CD4-positive, alpha-beta T cell (primary cell): ENCODE measurements at regions not wholly inside any gene's neighbourhood (a gene's known extent, or its start where the extent isn't known, plus 50 kb on each side); places are given as distances from the start of the nearest gene placed in this dataset.

Source experiments
- ATAC-seq: fragments of 200-7000 bp; cut with Tn5 transposase; one replicate; pipeline ENCODE4 v1.10.0; 2022; ENCODE audit warnings: mild to moderate bottlenecking; ENCODE audit not compliant: poor library complexity
- CTCF ChIA-PET: fragments of 350-600 bp; sonication (Branson Sonifier 250); formaldehyde crosslinking; loops from one replicate; lab custom pipeline; 2021; ENCODE audit warnings: antibody characterized with exemption, inconsistent platforms; lab: Charles Lee
- POLR2A ChIA-PET: fragments of 350-600 bp; sonication (Branson Sonifier 250); formaldehyde crosslinking; loops from one replicate; lab custom pipeline; 2021; ENCODE audit warnings: antibody characterized with exemption, inconsistent platforms; lab: Charles Lee
- DNase-seq, 14 experiments: peaks; one replicate each; pipeline ENCODE4 v3.0.0-alpha.2; 2013 to 2020; ENCODE audit warnings: mixed read lengths in 2 of 14
- H3K27ac ChIP-seq, 2 donors: one replicate each; pipeline versions ENCODE4 v1.5.1 to v1.7.0; 2013; ENCODE audit warnings: low read length in 2 of 2, low read depth in 1 of 2, mild to moderate bottlenecking in 1 of 2
- H3K27me3 ChIP-seq, 2 experiments: 1 replicate in 1 of 2; 2 replicates in 1 of 2; pipeline versions ENCODE4 v1.6.1 to v1.7.0; 2013; ENCODE audit warnings: low read length in 2 of 2, control low read depth in 1 of 2, mild to moderate bottlenecking in 1 of 2, moderate library complexity in 1 of 2; ENCODE audit not compliant: insufficient read depth in 2 of 2, control insufficient read depth in 1 of 2
- H3K36me3 ChIP-seq: one replicate; pipeline ENCODE4 v1.6.1; 2013; ENCODE audit warnings: low read length, control low read depth; ENCODE audit not compliant: insufficient read depth
- H3K4me1 ChIP-seq: one replicate; pipeline ENCODE4 v1.6.1; 2013; ENCODE audit warnings: low read length, control low read depth; ENCODE audit not compliant: insufficient read depth
- H3K4me3 ChIP-seq: one replicate; pipeline ENCODE4 v1.5.1; 2013; ENCODE audit warnings: mild to moderate bottlenecking, low read length, moderate library complexity
- H3K9me3 ChIP-seq, 2 experiments: 1 replicate in 1 of 2; 2 replicates in 1 of 2; pipeline versions ENCODE4 v1.6.1 to v1.7.0; 2013; ENCODE audit warnings: low read length in 2 of 2, mild to moderate bottlenecking in 2 of 2, control low read depth in 1 of 2, moderate library complexity in 1 of 2; ENCODE audit not compliant: control insufficient read depth in 1 of 2, insufficient read depth in 1 of 2
- H3K27ac Mint-ChIP-seq: one replicate; pipeline ENCODE4 v1.8.0; 2020; ENCODE audit warnings: mixed read lengths
- H3K27me3 Mint-ChIP-seq: one replicate; pipeline ENCODE4 v1.8.0; 2021; ENCODE audit warnings: mixed read lengths
- H3K36me3 Mint-ChIP-seq: one replicate; pipeline ENCODE4 v1.8.0; 2021; ENCODE audit warnings: low read depth, mixed read lengths
- H3K4me1 Mint-ChIP-seq: one replicate; pipeline ENCODE4 v1.8.0; 2021; ENCODE audit warnings: low read depth, mixed read lengths
- H3K4me3 Mint-ChIP-seq: one replicate; pipeline ENCODE4 v1.8.0; 2020; ENCODE audit warnings: mild to moderate bottlenecking, mixed read lengths
- H3K9me3 Mint-ChIP-seq: one replicate; pipeline ENCODE4 v1.8.0; 2020; ENCODE audit warnings: mixed read lengths
- CTCF ChIP-seq: fragments of 200-600 bp; IDR thresholded peaks from one replicate; pipeline ENCODE4 v1.8.0; 2022; ENCODE audit warnings: antibody characterized with exemption, mild to moderate bottlenecking
- intact Hi-C, 2 experiments: fragments of 100-400 bp; cut with DNase I in 1 of 2; cut with micrococcal nuclease in 1 of 2; formaldehyde crosslinking; loops; one replicate each; pipeline versions ENCODE4 v1.15.1 to v1.9.0; 2023 to 2025; cut with DNase I, micrococcal nuclease

- ChIA-PET CTCF (no interaction called here), POLR2A (no interaction called here)
- H3K36me3 Mint-ChIP-seq: no peaks in the 10 kb centered on the region
- no peak overlapping the region for H3K4me3 ChIP-seq
- no peak for TF ChIP-seq CTCF
- no peak overlapping the region for H3K27ac Mint-ChIP-seq
- H3K9me3 Mint-ChIP-seq: peaks cover 15% of the 10 kb centered on the region
- H3K27me3 ChIP-seq: no peaks in the 10 kb centered on the region
- H3K36me3 ChIP-seq: no peaks in the 10 kb centered on the region
- H3K27me3 Mint-ChIP-seq: no peaks in the 10 kb centered on the region
- no peaks in the 10 kb centered on the region for H3K4me1 Mint-ChIP-seq
- intact Hi-C loops: no loop called here
- H3K27ac ChIP-seq: no peak overlapping the region
- H3K9me3 ChIP-seq: no peaks in the 10 kb centered on the region
- DNase-seq (no peak), ATAC-seq (no peak)
- no peaks in the 10 kb centered on the region for H3K4me1 ChIP-seq
- no peak overlapping the region for H3K4me3 Mint-ChIP-seq
These were observed 332.0 kb downstream of the HAO1 start for GRCh38 chr20:7608250-7608649.

- H3K27ac ChIP-seq: no peak overlapping the region
- H3K4me1 ChIP-seq: no peaks in the 10 kb centered on the region
- POLR2A ChIA-PET: no interaction called here
- CTCF ChIA-PET: no interaction called here
- DNase-seq (no peak), ATAC-seq (no peak)
- no peak overlapping the region for H3K27ac Mint-ChIP-seq
- no peaks in the 10 kb centered on the region for H3K27me3 Mint-ChIP-seq
- intact Hi-C loops: no loop called here
- H3K4me3 ChIP-seq: no peak overlapping the region
- no peak for TF ChIP-seq CTCF
- no peaks in the 10 kb centered on the region for H3K27me3 ChIP-seq
- H3K4me3 Mint-ChIP-seq: no peak overlapping the region
- H3K36me3 ChIP-seq: no peaks in the 10 kb centered on the region
- no peaks in the 10 kb centered on the region for H3K36me3 Mint-ChIP-seq
- no peaks in the 10 kb centered on the region for H3K4me1 Mint-ChIP-seq
- no peaks in the 10 kb centered on the region for H3K9me3 ChIP-seq
- H3K9me3 Mint-ChIP-seq: peaks cover 15% of the 10 kb centered on the region
These were observed 331.0 kb downstream of the HAO1 start for GRCh38 chr20:7609251-7609650.

- peaks cover 10% of the 10 kb centered on the region for H3K9me3 Mint-ChIP-seq
- POLR2A ChIA-PET: no interaction called here
- H3K36me3 Mint-ChIP-seq: no peaks in the 10 kb centered on the region
- no peaks in the 10 kb centered on the region for H3K4me1 Mint-ChIP-seq
- H3K4me1 ChIP-seq: no peaks in the 10 kb centered on the region
- no peak for TF ChIP-seq CTCF
- H3K4me3 Mint-ChIP-seq: no peak overlapping the region
- intact Hi-C loops: no loop called here
- no peaks in the 10 kb centered on the region for H3K27me3 Mint-ChIP-seq
- H3K27ac ChIP-seq: no peak overlapping the region
- DNase-seq (no peak), ATAC-seq (no peak)
- H3K4me3 ChIP-seq: no peak overlapping the region
- CTCF ChIA-PET: no interaction called here
- no peaks in the 10 kb centered on the region for H3K27me3 ChIP-seq
- no peaks in the 10 kb centered on the region for H3K36me3 ChIP-seq
- no peak overlapping the region for H3K27ac Mint-ChIP-seq
- no peaks in the 10 kb centered on the region for H3K9me3 ChIP-seq
These were observed 329.6 kb downstream of the HAO1 start for GRCh38 chr20:7610681-7611080.
